ENCODE measurements at regions not wholly inside any gene's neighbourhood (a gene's known extent, or its start where the extent isn't known, plus 50 kb on each side); places are given as distances from the start of the nearest gene placed in this dataset.
A peak's percentile ranks its signal among the peaks of the same experiment; 100 is the strongest.

- TF ChIP-seq CTCF (conservative IDR thresholded peaks at IDR 0.05; ENCODE audit: low read depth, low read length): no peak
- no peak for DNase-seq (ENCODE audit: low read depth)
- H3K4me3 ChIP-seq (ENCODE audit: low read depth, low read length): no peak overlapping the region
Observed at GRCh38 chr7:31398815-31399214, 58.3 kb upstream of the NEUROD6 start.

GRCh38 chr7:31407178-31407676 lies 66.7 kb upstream of the NEUROD6 start:
- H3K4me3 ChIP-seq (ENCODE audit: low read depth, low read length): no peak overlapping the region
- DNase-seq (ENCODE audit: low read depth): no peak
- no peak for TF ChIP-seq CTCF (conservative IDR thresholded peaks at IDR 0.05; ENCODE audit: low read depth, low read length)

GRCh38 chr7:31408140-31408729 lies 67.7 kb upstream of the NEUROD6 start:
- peak; percentile 59 for DNase-seq (ENCODE audit: low read depth)
- no peak overlapping the region for H3K4me3 ChIP-seq (ENCODE audit: low read depth, low read length)
- TF ChIP-seq CTCF (conservative IDR thresholded peaks at IDR 0.05; ENCODE audit: low read depth, low read length): no peak

- no peak for TF ChIP-seq CTCF (conservative IDR thresholded peaks at IDR 0.05; ENCODE audit: low read depth, low read length)
- no peak overlapping the region for H3K4me3 ChIP-seq (ENCODE audit: low read depth, low read length)
- no peak for DNase-seq (ENCODE audit: low read depth)
Observed at GRCh38 chr7:31410265-31410664, 69.7 kb upstream of the NEUROD6 start.

GRCh38 chr7:31411416-31411815 lies 70.9 kb upstream of the NEUROD6 start:
- no peak for TF ChIP-seq CTCF (conservative IDR thresholded peaks at IDR 0.05; ENCODE audit: low read depth, low read length)
- no peak overlapping the region for H3K4me3 ChIP-seq (ENCODE audit: low read depth, low read length)
- DNase-seq (ENCODE audit: low read depth): no peak

- DNase-seq (ENCODE audit: low read depth): no peak
- TF ChIP-seq CTCF (conservative IDR thresholded peaks at IDR 0.05; ENCODE audit: low read depth, low read length): no peak
- no peak overlapping the region for H3K4me3 ChIP-seq (ENCODE audit: low read depth, low read length)
Observed at GRCh38 chr7:31413766-31414165, 73.2 kb upstream of the NEUROD6 start.

GRCh38 chr7:31416381-31416870 lies 75.9 kb upstream of the NEUROD6 start:
- no peak overlapping the region for H3K4me3 ChIP-seq (ENCODE audit: low read depth, low read length)
- TF ChIP-seq CTCF (conservative IDR thresholded peaks at IDR 0.05; ENCODE audit: low read depth, low read length): no peak
- DNase-seq (ENCODE audit: low read depth): no peak

All from epithelial cell of proximal tubule (primary cell).